G401.6 (cell line): ENCODE measurements at regions not wholly inside any gene's neighbourhood (a gene's known extent, or its start where the extent isn't known, plus 50 kb on each side); places are given as distances from the start of the nearest gene placed in this dataset.

ENCODE experiments used
- FAIRE-seq: peaks from 2 replicates; lab custom pipeline; 2012; peaks lifted over from hg19 to GRCh38; lab: Jason Lieb, UNC

- no peak for FAIRE-seq
Measured at GRCh38 chr14:76603713-76604112, 157.6 kb upstream of the VASH1 start.

DNA sequence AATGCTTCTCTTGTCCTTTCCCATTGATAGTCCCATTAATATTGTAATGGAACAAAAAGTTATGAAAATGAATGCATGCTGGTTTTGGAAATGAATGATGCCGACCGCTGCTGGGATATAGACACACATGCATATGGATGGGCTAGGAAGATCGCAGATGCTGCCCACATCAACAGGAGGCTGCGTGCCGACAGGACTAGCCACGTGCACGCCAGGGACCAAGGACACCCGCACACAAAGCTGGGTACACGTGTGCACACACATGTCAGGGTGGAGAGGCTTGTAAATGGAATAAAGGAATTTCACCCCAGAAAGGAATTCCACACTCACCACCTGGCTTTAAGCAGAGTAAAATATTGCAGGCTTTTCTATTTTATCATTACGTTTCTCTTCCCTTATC lies 153.8 kb upstream of the VASH1 start:
- no peak for FAIRE-seq

DNA sequence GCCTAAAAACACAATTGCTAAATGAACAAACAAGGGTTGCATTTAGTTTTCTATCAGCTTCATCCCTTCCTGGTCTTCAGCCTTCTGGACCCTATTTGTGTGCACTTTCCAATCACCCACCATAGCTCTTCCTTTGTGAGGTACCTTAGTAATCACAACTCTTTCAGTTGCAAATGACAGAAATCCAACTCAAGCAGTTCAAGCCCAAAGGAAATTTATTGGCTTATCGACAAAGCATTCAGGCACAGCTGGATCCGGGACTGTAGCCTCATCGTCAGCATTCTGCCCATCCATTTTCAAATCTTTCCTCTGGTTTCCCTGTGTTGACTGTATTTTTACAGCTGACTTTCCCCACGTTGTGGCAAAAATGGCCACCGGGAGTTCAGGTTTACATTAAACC lies 148.6 kb upstream of the VASH1 start:
- no peak for FAIRE-seq

DNA sequence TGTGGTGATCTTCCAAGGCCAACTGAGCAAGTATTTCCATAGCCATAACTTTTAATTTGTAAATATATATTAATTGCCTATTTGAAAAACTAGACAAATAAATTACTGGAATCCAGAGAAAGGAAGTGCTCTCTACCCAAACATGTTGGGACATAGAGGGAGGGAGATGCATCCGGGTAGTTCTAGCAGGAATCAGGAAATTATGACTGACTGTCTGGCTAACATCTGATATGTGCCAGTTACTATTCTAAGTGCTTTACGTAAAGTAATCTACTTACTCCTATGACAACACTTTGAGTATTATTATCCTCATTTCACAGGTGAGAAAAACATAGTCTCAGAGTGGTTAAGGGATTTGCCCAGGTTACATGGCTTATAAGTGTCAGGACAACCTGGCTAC lies 147.7 kb upstream of the VASH1 start:
- no peak for FAIRE-seq

- no peak for FAIRE-seq
Measured at GRCh38 chr14:76615331-76615730, 145.9 kb upstream of the VASH1 start.

GRCh38 chr14:76617440-76617839 lies 143.8 kb upstream of the VASH1 start:
- FAIRE-seq, result no peak

- no peak for FAIRE-seq
Measured at GRCh38 chr14:76636602-76637001, 124.7 kb upstream of the VASH1 start.

- no peak for FAIRE-seq
Measured at GRCh38 chr14:76638841-76639240, 122.4 kb upstream of the VASH1 start.

- no peak for FAIRE-seq
Measured at GRCh38 chr14:76639606-76640229, 121.5 kb upstream of the VASH1 start.

DNA sequence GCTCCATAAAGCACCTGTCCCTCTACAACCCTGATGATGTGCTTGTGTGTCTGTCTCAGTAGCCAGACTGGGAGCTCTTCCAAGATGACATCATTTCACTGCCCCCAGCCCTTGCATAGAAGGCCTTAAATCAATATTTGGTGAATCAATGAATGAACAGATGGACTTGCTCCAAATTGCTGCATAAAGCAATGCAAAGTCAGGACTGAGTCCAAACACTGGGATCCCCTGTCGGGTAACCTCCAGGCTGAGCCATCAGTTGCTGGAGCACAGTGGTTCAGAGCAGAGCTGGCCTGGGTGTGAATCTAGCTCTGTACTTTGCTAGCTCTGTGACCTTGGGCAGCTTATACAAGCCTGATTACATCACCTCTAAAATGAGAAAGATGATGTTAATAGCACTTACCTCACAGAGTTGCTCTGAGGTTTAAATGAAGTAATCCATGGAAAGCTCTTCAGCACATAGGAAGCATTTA lies 120.3 kb upstream of the VASH1 start:
- no peak for FAIRE-seq

DNA sequence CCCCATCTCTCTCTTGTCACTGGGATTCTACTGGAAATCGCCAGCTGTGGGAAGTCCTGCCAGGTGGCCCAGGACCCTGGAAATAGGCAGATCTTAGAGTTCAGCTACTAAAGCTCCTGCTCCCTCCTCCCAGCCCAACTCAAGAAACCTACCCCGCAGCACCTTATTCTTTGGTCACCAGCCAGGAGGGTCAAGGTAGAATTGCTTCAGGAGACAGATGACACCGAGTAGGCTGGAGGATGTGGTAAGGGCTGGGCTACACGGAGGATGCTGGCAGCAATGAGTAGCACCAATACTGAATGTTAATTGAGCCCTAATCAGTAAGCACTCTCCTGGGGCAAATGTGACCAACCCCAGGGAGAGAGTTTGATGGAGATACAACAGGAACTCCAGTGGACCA lies 119.7 kb upstream of the VASH1 start:
- FAIRE-seq, result no peak

DNA sequence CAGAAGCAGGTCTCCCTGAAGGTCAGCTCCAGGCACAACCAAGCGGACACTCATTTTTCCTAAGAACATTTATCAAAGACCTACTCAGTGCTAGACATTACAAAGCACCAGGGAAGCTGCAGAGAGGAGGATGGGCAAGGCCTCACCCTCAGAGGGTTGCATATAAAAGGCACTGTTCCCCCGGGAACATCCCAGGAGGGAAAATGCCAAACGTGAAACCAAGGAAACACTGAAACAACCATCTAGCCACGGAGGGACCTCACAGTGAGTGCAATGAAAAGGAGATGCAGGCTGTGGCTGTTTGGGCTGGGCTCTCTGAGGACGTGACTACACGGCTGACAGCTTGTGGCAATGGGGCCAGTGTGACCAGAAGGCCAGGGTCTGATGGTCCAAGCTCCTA lies 117.4 kb upstream of the VASH1 start:
- FAIRE-seq, result no peak

- FAIRE-seq, result no peak
Measured at GRCh38 chr14:76644855-76645518, 116.3 kb upstream of the VASH1 start.

- FAIRE-seq, result peak; percentile 17
Measured at GRCh38 chr14:76647697-76648298, 113.5 kb upstream of the VASH1 start.

GRCh38 chr14:76651410-76652055 lies 109.7 kb upstream of the VASH1 start:
- no peak for FAIRE-seq

GRCh38 chr14:76653875-76654572 lies 107.2 kb upstream of the VASH1 start:
- no peak for FAIRE-seq

DNA sequence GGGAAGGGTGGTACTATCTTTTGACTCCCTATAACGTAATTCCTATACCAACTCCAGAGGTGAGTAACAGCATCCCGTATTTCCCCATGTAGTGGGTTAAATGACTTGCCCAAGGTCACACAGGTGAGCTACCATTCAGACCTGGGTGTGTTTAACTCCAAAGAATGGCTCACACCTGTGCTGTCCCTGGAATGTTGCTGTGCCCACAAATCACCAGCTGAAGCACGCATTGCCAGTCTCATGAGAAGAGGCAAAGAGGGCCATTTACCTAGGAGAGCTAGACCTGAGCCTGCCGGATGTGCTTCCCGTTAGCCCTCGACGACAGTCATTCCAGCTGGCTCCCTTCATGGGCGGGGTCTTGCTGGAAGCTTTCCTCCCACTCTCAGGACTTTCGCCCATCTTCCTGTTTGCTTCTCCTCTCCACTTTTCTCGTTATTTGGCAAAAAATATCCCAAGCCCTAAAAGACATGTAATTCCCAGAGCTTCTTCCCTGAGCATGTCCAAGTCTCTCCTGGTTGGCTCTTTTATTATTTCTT lies 106.6 kb upstream of the VASH1 start:
- FAIRE-seq, result no peak

- no peak for FAIRE-seq
Measured at GRCh38 chr14:76655331-76655730, 105.9 kb upstream of the VASH1 start.

DNA sequence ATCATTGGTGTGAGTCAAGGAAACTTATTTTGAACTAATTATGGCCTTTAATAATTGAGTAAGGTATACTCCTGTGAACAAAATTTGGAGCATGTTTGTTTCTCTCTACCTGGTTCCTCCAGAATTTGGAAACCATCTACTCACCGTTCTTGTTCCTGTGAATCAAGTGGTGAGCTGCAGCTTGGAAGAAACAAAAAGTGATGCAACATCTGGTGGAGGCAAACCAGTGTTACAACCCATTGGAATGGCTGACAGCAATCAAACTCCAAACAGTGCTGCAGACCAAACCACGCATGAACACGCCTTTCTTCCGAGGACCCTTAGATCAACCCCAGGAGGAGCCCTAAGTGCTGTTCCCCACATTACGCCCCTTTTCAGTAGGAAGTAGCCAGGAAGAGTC lies 104.7 kb upstream of the VASH1 start:
- FAIRE-seq, result no peak

- FAIRE-seq, result no peak
Measured at GRCh38 chr14:76657404-76657803, 103.9 kb upstream of the VASH1 start.

GRCh38 chr14:76657846-76658245 lies 103.4 kb upstream of the VASH1 start:
- FAIRE-seq, result no peak

- no peak for FAIRE-seq
Measured at GRCh38 chr14:76662580-76662979, 98.7 kb upstream of the VASH1 start.
